ENCODE measurements at regions not wholly inside any gene's neighbourhood (a gene's known extent, or its start where the extent isn't known, plus 50 kb on each side); places are given as distances from the start of the nearest gene placed in this dataset.

GRCh38 chr7:96481796-96482195 is 159.9 kb upstream of the SLC25A13 start:
- no peak for DNase-seq

- DNase-seq, result no peak
Observed at GRCh38 chr7:96479015-96479645, 157.2 kb upstream of the SLC25A13 start.

DNA sequence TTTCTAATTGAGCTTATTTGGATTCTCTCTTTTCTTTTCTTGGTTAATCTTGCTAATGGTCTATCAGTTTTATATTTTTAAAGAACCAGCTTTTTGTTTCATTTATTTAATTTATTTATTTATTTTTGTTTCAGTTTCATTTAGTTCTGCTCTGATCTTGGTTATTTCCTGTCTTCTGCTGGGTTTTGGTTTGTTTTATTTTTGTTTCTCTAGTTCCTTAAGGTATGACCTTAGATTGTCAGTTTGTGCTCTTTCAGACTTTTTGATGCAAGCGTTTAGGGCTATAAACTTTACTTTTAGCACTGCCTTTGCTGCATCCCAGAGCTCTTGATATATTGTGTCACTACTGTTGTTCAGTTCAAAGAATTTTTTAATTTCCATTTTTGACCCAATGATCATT is 149.7 kb upstream of the SLC25A13 start:
- no peak for DNase-seq

DNA sequence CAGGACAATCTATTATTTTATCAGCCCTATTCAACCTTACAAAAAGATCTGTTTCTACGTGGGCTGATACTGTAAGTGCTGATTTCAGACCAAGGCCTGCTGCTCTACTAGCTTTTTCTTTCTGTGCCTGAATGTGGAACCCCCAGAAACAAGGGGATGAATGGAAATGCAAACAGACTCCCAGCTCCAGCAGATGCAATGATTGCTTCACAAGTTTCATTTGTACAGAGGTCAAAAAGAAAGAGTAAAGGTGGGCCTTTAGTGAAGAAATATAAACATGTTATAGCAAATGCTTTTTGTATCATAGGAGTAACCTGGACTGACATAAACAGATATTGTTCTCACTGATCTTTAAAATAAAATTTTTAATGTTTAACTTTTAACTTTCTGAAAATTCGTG is 130.2 kb upstream of the SLC25A13 start:
- no peak for DNase-seq

DNA sequence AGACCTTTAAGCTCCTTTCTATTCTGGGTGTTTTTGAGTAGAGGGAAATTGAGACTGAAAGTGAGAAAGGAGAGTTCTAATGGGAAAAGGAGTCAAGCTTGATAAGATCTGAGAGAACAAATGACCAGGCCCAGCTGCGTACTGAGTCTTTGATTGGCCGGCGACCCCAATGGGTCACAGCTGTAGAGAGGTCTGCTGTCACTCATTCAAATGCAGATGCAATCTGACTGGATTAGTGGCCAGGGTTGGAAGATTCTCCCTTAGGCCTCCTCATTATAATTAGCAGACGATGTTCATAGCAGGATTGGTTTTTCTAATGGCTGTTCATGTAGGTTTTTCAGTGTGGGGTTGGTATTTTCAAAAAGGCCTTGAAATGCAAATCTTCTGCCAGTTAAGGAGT is 127.2 kb upstream of the SLC25A13 start:
- no peak for DNase-seq

- no peak for DNase-seq
Observed at GRCh38 chr7:96447109-96447645, 125.3 kb upstream of the SLC25A13 start.

DNA sequence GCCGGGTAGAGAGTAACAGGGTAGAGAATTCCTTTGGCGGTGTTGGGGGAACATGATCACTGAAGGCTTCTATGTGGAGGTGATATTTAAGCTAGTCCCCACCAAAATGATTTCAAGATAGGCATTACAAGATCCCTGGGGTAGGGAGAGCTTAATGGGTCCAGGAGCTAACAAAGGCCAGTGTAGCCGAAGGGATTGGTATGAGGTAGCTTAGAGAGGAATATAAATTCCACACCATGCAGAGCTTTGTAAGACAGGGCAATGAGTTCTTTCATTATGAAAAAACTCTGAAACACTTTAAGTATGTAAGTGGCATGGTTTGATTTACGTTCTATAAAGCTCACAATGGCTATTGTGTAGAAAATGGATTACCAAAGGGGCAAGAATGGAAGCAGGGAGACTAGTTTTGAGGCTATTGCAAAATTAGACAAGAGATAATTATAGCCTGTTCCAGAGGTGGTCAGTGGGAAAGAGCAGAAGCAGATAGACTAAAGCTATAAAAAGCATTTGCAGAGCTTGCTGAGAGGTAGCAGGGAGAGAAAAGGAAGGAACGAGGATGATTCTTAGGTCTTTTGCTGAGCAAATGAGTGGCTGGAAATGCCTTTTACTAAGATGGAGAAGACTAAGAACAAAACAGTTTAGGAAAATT is 119.7 kb upstream of the SLC25A13 start:
- DNase-seq, result no peak

GRCh38 chr7:96440328-96440727 is 118.4 kb upstream of the SLC25A13 start:
- no peak for DNase-seq

GRCh38 chr7:96436880-96437279 is 115.0 kb upstream of the SLC25A13 start:
- DNase-seq, result no peak

DNA sequence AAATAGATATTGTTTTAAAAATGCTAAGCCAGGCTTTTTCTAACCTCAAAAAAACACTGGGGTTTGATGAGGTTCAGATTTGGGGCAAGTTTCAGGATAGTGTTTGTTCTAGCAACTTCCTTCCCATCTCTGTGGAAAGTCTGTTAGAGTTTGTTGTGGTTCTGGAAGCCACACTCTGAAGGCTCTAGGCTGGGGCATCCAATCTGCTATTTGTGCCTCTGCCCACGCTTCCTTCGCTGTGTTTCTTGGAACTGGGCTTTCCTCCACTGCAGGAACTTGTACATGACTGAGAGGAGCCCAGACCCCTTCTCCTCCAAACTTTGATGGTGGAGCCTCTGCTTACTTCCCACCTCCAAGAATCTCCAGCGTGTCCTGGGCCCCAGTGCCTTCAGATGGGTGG is 108.5 kb upstream of the SLC25A13 start:
- no peak for DNase-seq

GRCh38 chr7:96427143-96427542 is 105.2 kb upstream of the SLC25A13 start:
- DNase-seq, result no peak

DNA sequence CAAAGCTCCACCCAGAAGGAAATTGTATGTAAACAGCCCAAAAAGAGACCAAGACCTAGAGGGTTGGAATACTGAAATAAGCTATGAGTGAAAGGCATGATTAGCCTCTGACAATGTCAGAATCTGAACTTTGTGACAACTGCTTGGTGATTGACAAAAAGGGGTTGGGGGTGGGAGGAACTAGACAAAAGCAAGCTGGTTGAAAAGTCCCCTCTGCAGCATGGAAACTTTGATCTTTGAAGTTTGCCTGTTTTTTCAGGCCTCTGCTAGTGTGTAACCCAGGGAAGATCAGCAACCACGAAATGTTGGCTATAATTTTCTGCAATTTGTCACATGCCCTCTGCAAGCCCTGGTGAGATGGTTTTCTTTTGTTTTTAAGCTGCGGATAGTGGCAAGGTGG is 104.8 kb upstream of the SLC25A13 start:
- no peak for DNase-seq

- no peak for DNase-seq
Observed at GRCh38 chr7:96426027-96426426, 104.1 kb upstream of the SLC25A13 start.

DNA sequence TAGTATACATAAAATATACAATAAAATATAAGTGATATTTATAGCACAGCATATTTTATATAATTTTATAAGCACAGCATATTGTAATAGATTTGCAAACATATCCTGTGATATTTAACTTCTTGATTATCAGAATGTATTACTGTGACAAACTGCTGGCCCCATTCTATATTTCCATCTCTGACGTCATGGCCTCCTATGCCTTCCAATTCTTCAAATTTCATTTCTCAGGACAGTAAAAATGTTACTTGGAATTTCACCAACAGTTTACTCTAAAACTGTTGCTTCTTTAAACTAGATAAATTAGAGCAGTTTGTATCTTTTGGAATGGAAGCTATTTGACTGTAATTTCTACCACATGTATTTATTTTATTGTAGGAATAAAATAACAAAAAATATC is 102.5 kb upstream of the SLC25A13 start:
- DNase-seq, result no peak

DNA sequence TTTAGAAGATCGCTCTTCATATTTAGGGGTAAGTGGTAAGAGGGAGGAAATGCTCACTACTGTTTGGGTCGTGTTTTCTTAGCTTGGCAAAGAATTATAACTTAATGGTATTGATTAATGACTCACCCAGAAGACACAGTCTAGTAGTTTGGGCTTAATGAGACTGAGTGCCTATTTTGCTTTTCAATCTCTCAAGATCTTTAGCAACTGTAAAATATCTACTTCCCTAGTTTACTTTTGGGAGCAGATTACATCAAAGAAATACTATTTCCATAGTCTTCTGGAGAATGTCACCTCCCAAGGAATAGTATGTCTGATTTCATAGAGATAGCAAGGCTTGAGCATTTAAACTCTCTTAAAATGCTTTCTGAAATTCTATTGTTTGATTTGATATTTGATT is 100.5 kb upstream of the SLC25A13 start:
- DNase-seq, result no peak

DNA sequence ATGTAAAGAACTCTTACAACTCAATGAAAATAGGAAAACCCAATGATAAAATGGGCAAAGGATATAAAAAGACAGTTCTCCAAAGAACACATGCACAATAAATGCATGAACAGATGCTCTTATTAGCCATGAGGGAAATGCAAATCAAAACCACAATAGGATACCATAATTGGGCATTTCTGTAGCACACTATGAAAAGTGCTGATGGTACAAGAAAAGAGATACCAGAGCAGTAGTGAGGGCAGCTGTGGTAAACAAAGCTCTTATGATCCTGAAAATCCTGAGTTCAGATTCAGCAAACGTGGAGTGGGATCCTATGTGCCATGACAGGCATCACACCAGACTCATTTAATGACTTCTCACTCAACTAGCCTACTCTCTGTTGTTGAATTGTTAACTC is 96.7 kb upstream of the SLC25A13 start:
- DNase-seq, result no peak

- no peak for DNase-seq
Observed at GRCh38 chr7:96417784-96418183, 95.9 kb upstream of the SLC25A13 start.

DNA sequence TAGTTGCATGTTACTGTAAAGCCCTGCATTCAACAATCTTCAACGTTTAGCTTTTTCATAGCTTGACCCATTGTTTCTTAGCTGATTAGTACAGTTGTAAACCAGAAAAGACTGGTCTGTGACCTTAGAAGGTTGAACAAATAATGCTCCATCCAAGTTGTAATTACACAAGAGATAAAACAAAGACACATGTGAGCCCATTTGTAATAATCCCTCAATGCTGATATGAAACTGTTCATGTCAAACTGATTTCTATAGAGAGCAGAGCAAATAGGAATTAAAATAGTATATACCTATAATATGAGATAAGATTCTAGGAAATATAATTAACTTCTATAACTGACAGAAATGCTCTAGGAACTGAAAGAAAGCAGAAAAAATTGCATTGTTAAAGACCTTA is 94.7 kb upstream of the SLC25A13 start:
- no peak for DNase-seq

GRCh38 chr7:96416116-96416515 is 94.2 kb upstream of the SLC25A13 start:
- no peak for DNase-seq

- no peak for DNase-seq
Observed at GRCh38 chr7:96415293-96415940, 93.5 kb upstream of the SLC25A13 start.

GRCh38 chr7:96414931-96415292 is 93.0 kb upstream of the SLC25A13 start:
- peak; percentile 73 for DNase-seq

DNA sequence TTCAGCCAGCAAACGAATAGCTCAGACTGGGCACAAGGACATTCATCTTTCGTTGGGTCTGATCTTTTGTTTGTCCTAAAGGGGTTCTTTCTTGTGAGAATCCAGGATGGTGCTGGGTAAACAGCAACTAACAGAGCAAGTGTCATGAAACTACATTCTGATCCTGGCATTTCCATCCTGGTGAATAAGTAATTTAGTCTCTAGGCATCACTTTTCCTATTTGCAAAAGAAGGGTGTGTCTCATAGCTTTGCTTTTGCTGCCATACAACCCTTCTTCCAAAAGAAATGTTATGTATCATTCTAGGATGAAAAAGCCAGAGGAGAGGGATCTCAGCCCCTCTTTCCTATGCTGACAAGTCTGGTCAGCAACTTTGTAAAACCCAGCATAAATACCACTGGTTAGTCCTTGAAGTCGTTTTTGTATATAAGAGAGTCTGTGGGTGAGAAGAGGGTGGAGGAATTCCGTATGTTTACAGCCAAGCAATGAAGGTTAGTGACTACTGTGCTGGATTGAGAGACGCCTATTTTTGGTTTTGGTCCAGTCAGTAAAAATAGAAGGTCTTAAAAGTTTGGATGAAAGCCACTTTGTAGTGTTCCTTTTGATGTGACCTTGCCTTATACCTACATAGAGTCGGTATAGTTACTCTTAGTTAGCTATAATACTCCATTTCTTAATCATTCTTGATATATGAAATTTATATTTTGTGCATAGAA is 88.4 kb upstream of the SLC25A13 start:
- no peak for DNase-seq

DNA sequence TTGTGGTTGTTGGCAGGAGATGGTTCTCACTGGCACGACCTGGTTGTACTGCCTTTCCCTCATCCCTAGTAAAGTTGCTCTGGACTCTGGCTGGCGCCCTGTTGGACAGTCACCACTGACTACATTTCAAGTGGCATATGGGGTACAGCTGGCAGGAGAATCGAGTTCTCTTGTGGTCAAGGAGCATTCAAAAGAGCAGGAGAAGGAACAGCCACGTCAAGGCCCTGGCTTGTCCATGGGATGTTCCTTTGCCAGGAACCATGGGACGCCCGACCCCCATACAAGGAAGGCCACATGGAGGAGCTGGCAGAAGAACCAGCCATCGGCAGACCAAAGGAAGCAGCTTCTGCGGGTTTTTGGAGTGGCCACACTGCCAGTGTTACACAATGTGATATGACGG is 87.0 kb upstream of the SLC25A13 start:
- no peak for DNase-seq

GRCh38 chr7:96407427-96407826 is 85.5 kb upstream of the SLC25A13 start:
- no peak for DNase-seq

All from NCI-H526 treated with DMSO at 0.1 percent for 48 hours (cell line).